ENCODE measurements at regions not wholly inside any gene's neighbourhood (a gene's known extent, or its start where the extent isn't known, plus 50 kb on each side); places are given as distances from the start of the nearest gene placed in this dataset.

GRCh38 chr10:83943920-83944319 is 195.4 kb upstream of the GHITM start:
- H3K9ac ChIP-seq (replicated peaks in 1 of 4; ENCODE audit: extremely low read depth in 1 of 4, low read depth in 3 of 4, low read length in 3 of 4): no peak overlapping the region
- H3K56ac ChIP-seq (replicated peaks; ENCODE audit: insufficient read length, low read depth, low read length): no peak overlapping the region
- no peaks in the 10 kb centered on the region for H3K79me1 ChIP-seq (ENCODE audit: low read depth, low read length)
- ChIA-PET CTCF (ENCODE audit: partially characterized antibody) (interaction anchor here (0.6 to 1.2 kb wide), 2 partner anchors 22 to 1544 kb away, joined by 3 to 4 read pairs; no protein-coding TSS in a partner anchor), POLR2A (ENCODE audit: partially characterized antibody) (no interaction called here)
- peaks cover 4 to 11% (median 6%) of the 10 kb centered on the region in 4 experiments; a peak in 5 of 7 replicates for H3K27me3 ChIP-seq (replicated peaks in 1 of 4; ENCODE audit: control insufficient read depth in 3 of 4, extremely low read depth in 1 of 4, insufficient read depth in 3 of 4, low read length in 3 of 4)
- H2BK15ac ChIP-seq (ENCODE audit: low read length): no peak overlapping the region
- H3K4ac ChIP-seq (replicated peaks; ENCODE audit: insufficient read length, low read depth, low read length): no peak overlapping the region
- H2AFZ ChIP-seq (ENCODE audit: low read length): no peak overlapping the region
- no peaks in the 10 kb centered on the region for H3K79me2 ChIP-seq (ENCODE audit: control insufficient read depth in 1 of 2, insufficient read depth in 2 of 2, low read length in 2 of 2)
- no peak overlapping the region for H2BK5ac ChIP-seq (ENCODE audit: low read depth, low read length)
- H3K23ac ChIP-seq (ENCODE audit: insufficient read length): no peak overlapping the region
- H2BK120ac ChIP-seq (replicated peaks; ENCODE audit: low read depth, low read length): no peak overlapping the region
- FAIRE-seq (no peak), DNase-seq (ENCODE audit: low read depth in 1 of 2, low spot score in 2 of 2) (no peak)
- peaks cover 3% of the 10 kb centered on the region; the same call in 1 of the 2 replicates for H3K23me2 ChIP-seq (ENCODE audit: low read depth, low read length)
- no peak overlapping the region for H4K8ac ChIP-seq (ENCODE audit: extremely low read depth, insufficient read depth, low read length)
- H4K91ac ChIP-seq (replicated peaks; ENCODE audit: insufficient read length, low read length): no peak overlapping the region
- no peak overlapping the region for H4K5ac ChIP-seq (ENCODE audit: insufficient read length, low read depth, low read length)
- no peaks in the 10 kb centered on the region for H4K20me1 ChIP-seq (replicated peaks in 1 of 2; ENCODE audit: control insufficient read depth in 1 of 2, insufficient read depth in 2 of 2, low read length in 2 of 2)
- peaks cover 0 to 5% (median 0%) of the 10 kb centered on the region in 4 experiments; a peak in 2 of 7 replicates for H3K4me1 ChIP-seq (replicated peaks in 1 of 4; ENCODE audit: control insufficient read depth in 3 of 4, insufficient read depth in 4 of 4, low read length in 3 of 4)
- no peak overlapping the region for H3K4me2 ChIP-seq (ENCODE audit: insufficient read depth in 1 of 2, low read depth in 2 of 2, low read length in 2 of 2)
- H2BK12ac ChIP-seq (ENCODE audit: low read depth, low read length): no peak overlapping the region
- no peaks in the 10 kb centered on the region for H3K36me3 ChIP-seq (ENCODE audit: control insufficient read depth in 2 of 4, insufficient read depth in 4 of 4, low read length in 3 of 4)
- H3K14ac ChIP-seq (ENCODE audit: insufficient read length): no peak overlapping the region
- no peak overlapping the region for H2BK20ac ChIP-seq (ENCODE audit: low read length)
- no peak overlapping the region for H3K27ac ChIP-seq (ENCODE audit: low read depth, low read length)
- H3K4me3 ChIP-seq (ENCODE audit: extremely low read depth in 1 of 4, insufficient read depth in 2 of 4, low read depth in 3 of 4, low read length in 4 of 4): no peak overlapping the region
- WGBS, 2 experiments (ENCODE audit: extremely low coverage in 1 of 2, insufficient coverage in 1 of 2, insufficient read length in 1 of 2, insufficient replicate concordance in 2 of 2, low coverage in 1 of 2, low lambda C conversion rate in 2 of 2, missing lambda C conversion rate in 1 of 2): 94% methylated on average over 4 of the region's 4 CpGs; no CpG with 5 or more reads in 1 of the 2 experiments
- no peak overlapping the region for H3K18ac ChIP-seq (ENCODE audit: extremely low read depth, low read length)
- no peaks in the 10 kb centered on the region for H3K9me3 ChIP-seq (ENCODE audit: insufficient read depth in 2 of 2, low read depth in 1 of 2, low read length in 1 of 2)
- no peak overlapping the region for H2AK5ac ChIP-seq (ENCODE audit: low read depth, low read length)
- no peak for TF ChIP-seq USF2 (IDR thresholded peaks at IDR 0.05; ENCODE audit: low read length)
- no peak for TF ChIP-seq SIN3A (conservative IDR thresholded peaks at IDR 0.05 in 1 of 2, IDR thresholded peaks at IDR 0.05 in 1 of 2; ENCODE audit: low read depth in 1 of 2, low read length in 2 of 2)
- no peak for TF ChIP-seq CHD2 (IDR thresholded peaks at IDR 0.05; ENCODE audit: low read length)
- TF ChIP-seq CBX8 (IDR thresholded peaks at IDR 0.05; ENCODE audit: borderline replicate concordance, low read depth, low read length): no peak
- no peak for TF ChIP-seq CTCF (IDR thresholded peaks at IDR 0.05; ENCODE audit: control extremely low read depth in 1 of 3, insufficient read depth in 1 of 3, low read depth in 1 of 3, low read length in 3 of 3)
- no peak for TF ChIP-seq JUN (IDR thresholded peaks at IDR 0.05; ENCODE audit: low read depth, low read length)
- TF ChIP-seq RNF2 (IDR thresholded peaks at IDR 0.05; ENCODE audit: borderline replicate concordance, low read depth, low read length, missing control alignments, poor library complexity, severe bottlenecking): no peak
- no peak for TF ChIP-seq KDM5A (IDR thresholded peaks at IDR 0.05; ENCODE audit: low read length)
- TF ChIP-seq SAP30 (IDR thresholded peaks at IDR 0.05; ENCODE audit: insufficient read depth, insufficient replicate concordance, low read length): no peak
- TF ChIP-seq POLR2AphosphoS5 (IDR thresholded peaks at IDR 0.05; ENCODE audit: low read depth, low read length): no peak
